HG03571 (cell line): ENCODE measurements at regions not wholly inside any gene's neighbourhood (a gene's known extent, or its start where the extent isn't known, plus 50 kb on each side); places are given as distances from the start of the nearest gene placed in this dataset.

ENCODE experiments used
- ATAC-seq: cut with Tn5 transposase; IDR thresholded peaks from one replicate; pipeline ENCODE4 v1.9.1; 2021; ENCODE audit not compliant: unreplicated experiment

- no peak for ATAC-seq
Observed at GRCh38 chr4:3364634-3365314, 72.0 kb downstream of the RGS12 start.

- ATAC-seq = no peak
Observed at GRCh38 chr4:3365326-3365725, 72.5 kb downstream of the RGS12 start.

- no peak for ATAC-seq
Observed at GRCh38 chr4:3365871-3366842, 73.3 kb downstream of the RGS12 start.

- ATAC-seq = no peak
Observed at GRCh38 chr4:3366893-3367775, 74.3 kb downstream of the RGS12 start.

DNA sequence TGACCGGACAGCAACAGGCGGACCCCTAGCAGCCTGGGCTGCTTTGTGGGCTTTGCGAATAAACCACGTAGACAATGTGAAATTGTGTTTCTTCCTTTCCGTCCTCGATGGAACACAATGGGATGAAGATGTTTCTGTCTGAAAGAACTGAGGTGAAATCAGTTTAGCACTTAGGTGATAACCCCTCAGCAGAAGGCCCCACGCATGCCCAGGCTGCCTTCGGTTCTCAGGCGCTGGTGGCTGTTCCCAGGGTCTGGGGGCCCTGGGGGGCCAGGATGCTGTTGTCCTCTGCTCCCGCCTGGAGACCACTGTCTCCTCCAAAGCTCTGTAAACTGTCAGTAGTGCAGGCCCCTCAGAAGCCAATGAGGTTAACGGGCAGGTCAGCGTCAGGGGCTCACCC lies 73.9 kb upstream of the HGFAC start:
- no peak for ATAC-seq

DNA sequence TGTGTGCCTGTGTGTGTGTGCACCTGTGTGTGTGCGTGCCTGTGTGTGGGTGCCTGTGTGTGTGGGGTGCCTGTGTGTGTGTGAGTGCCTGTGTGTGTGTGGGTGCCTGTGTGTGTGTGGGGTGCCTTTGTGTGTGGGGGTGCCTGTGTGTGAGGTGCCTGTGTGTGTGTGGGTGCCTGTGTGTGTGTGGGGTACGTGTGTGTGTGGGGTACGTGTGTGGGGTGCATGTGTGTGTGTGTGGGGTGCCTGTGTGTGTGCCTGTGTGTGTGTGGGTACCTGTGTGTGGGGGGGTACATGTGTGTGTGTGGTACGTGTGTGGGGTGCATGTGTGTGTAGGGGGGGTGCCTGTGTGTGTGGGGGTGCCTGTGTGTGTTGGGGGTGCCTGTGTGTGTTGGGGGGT lies 73.4 kb upstream of the HGFAC start:
- no peak for ATAC-seq

GRCh38 chr4:3368841-3369760 lies 72.7 kb upstream of the HGFAC start:
- no peak for ATAC-seq

DNA sequence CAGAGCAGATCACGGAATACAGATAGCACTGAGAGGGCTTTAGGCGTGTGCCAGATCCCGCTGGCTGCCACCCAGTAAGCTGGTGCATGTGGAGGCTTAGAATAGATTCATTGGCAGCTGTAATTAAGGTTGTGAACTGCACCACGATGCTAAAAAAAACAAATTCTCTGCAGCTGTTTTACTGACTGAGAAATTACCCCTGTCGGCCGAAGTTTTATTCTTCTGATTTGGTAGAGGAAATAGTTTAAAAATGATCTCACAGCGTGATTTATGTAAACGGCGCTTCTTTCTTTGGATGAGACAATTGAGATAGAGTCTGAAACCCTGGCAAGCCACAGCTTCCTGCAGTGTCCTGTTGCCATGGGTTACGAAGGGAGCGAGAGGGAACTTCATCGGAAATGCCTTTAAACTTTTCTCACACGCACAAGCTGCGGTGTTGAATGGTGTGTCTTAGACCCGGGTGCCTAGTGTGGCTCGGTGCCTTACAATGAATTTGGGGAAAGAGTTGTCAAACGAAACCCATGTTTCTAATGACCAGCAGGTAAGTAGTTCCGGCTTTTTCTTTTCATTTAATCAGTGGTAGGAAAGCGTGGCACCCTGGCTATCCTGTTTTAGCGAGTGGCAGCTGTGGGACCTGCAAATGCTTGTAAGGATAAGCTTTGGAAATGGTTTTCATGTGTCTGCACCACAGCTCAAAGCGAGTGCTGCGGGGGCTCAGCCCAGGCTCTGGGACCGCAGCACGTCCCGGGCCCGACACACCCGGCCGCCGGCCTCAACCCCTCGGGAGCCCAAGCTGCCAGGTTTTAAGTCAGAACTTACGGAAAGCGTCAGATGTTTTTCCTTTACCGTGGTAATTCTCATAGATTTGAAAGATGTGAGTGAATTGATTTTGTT lies 71.7 kb upstream of the HGFAC start:
- ATAC-seq = no peak

DNA sequence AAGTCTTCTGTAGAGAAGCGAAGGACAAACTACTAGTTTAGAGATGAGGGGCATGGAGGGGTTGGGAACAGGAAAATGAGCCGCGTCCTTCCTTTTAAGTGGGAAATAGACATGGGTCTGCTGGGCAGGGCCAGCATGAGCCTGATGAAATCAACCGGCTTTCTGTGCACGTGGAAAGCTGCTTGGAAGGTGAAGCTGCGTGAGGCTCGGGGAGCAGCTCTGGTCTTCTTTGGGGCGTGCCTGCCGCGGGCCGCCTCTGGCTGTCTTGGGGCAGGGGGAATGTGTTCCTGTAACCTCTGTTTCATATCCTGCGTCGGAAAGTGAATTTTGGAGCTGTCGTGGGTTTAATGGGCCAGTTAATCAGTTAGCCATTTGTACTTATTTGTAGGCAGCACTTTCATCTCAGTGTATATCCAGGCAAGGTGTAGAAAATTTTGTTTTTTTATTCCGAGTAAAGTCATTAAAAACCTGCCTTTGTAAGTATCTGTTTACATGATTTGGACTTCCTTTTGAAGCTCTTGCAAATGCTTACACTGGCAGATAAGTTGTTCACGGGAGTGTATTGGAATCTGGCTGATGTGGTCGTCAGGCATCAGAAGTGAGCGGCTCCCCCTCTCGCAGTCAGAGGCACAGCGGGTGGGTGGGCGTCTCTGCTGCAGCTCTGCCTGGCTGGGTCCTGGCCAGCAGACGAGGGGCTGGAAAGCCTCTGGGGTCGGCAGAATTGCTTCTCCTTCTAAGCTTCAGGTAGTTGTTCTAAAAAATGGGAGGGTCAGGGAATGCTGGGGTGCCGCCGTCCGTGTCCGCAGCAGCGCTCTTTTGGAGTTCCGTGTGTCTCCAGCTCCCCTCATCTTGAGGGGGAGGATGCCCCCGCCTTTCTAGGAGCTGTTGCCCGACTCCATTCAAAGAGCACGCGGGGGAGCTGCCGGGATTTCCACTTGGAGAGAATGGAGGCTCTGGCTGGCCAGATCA lies 70.5 kb upstream of the HGFAC start:
- ATAC-seq = no peak

DNA sequence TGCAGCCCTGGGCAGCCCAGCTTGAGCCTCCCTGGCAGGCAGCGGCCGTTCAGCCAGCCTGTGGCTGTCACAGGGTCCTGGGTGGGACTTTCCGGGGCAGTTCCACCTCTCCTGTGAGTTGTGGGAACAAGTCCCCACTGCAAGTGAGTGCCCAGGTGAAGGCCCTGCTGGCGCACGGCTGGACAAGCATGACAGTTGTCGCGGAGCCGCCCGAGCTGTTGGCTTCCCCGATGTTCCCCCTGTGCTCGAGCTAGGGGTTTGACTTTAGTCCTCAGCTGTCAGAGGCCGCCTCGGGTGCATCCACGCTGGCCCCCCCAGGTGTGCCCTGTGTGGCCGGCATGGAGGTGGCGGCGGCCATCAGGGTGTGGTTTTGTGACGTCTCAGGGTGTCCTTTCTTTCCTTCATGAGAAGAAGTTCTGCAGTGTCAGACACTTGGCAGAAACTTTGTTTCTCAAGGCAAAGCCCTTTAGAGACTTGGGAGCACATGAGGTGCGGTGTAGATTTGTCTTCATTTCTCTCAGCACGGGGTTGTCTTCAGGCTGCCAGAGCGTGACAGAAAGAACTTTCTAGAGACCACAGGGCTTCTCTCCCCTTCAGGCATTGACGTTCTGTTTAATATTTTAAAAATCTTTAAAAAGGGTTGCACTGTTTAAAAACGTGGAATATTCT lies 69.4 kb upstream of the HGFAC start:
- peak; percentile 43 for ATAC-seq

GRCh38 chr4:3372933-3373465 lies 68.8 kb upstream of the HGFAC start:
- peak; percentile 68 for ATAC-seq

GRCh38 chr4:3373468-3373867 lies 68.3 kb upstream of the HGFAC start:
- no peak for ATAC-seq

GRCh38 chr4:3374011-3374645 lies 67.6 kb upstream of the HGFAC start:
- ATAC-seq = no peak

DNA sequence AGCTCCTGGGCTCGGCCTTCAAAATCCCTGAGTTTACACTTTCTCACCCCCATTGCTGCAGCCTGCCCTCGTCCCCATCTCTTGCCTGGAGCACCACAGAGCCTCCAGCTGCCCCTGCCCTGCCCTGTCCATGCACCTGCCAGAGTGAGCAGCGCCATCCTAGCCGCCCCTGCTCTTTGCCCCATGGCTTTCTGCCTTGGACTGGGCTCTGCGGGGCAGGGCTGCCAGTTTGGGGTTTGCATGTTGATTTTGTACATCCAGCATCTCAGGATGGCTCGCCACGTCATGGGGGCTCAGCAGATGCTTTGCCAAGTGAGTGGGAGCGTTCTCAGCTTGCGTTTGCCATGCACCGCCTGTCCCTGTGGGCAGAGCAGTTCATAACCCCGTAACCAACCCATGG lies 67.1 kb upstream of the HGFAC start:
- ATAC-seq = no peak

DNA sequence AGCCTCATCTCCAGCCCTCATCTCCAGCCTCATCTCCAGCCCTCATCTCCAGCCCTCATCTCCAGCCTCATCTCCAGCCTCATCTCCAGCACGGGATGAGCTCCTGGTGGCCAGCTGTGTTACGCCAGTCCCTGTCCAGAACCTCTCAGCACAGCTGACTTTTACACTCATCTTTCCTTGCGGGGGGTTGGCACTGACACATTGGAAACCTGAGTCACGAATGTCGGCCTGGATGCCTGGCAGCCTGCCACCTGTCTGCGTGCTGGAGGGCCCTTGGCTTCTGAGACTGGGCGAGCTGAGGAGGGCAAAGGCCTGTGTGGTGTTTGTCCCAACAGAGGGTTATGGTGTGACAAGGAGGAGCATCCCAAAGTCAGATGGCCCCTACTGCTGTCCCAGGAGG lies 66.1 kb upstream of the HGFAC start:
- ATAC-seq = no peak

- ATAC-seq = no peak
Observed at GRCh38 chr4:3376266-3376665, 65.5 kb upstream of the HGFAC start.

DNA sequence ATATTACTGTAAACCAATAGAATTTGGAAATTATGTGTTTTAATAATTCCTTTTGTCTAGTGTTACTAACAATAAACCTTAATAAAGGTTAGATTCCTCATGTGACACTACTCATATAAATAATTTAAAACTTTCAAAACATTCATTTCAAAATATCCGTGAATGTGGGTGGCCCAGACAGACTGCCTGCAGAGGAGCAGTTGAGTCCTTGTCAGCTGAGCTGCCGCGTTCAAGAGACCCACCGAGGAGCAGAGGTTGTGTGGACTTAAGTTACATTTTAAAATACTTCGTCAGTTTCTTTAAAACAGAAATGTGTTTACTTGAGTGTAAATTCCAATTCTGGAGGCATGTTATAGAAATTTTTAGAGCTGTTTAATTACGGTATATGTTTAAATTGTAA lies 64.2 kb upstream of the HGFAC start:
- no peak for ATAC-seq
